C1 segment of cervical spinal cord (tissue), 14 donors: ENCODE measurements at regions not wholly inside any gene's neighbourhood (a gene's known extent, or its start where the extent isn't known, plus 50 kb on each side); places are given as distances from the start of the nearest gene placed in this dataset.

Experiments
- DNase-seq, 14 donors: peaks; one replicate each; lab custom pipeline; 2025; lab: John Stamatoyannopoulos, UW

- DNase-seq: no peak
These were observed 399.7 kb downstream of the CBLN4 start for GRCh38 chr20:55605594-55605993.

DNA sequence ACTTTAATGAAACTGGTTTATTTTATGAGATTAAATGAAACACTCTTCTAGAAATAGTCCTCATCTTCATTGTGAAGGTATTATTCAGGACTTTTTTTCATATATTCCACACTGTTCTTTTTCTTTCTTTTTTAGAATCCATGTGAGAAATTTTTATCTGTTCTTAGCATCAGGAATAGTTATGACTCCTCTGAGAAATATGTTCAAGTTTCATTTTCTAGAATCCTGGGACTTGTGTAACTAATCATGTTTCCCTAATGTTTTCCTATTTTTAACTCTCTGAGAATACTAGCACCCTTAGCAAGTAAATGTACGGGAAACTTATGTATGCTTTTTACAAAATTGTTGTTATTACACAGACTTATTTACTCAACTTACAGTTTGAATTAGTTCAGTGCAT is 407.8 kb downstream of the CBLN4 start:
- DNase-seq: no peak

- no peak for DNase-seq
These were observed 408.9 kb downstream of the CBLN4 start for GRCh38 chr20:55596431-55596830.

DNA sequence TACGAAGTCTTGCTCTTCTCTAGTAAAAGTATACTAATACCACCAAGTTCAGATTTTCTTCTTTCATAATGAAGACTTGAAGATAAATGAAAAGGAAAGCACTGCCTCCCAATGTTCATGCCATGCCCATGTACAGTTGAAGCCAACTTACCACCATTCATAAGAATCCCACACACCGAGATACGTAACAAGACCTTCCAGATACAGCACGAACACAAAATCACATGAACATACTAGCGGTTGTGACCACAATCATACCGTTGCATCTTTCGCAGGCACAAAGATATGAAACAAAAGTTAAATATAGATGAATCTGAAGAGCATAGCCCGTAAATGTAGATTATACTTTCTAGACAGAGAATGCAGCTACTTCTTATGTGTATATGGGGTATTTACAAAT is 412.5 kb downstream of the CBLN4 start:
- DNase-seq: no peak

- DNase-seq: no peak
These were observed 418.7 kb downstream of the CBLN4 start for GRCh38 chr20:55586610-55587009.

DNA sequence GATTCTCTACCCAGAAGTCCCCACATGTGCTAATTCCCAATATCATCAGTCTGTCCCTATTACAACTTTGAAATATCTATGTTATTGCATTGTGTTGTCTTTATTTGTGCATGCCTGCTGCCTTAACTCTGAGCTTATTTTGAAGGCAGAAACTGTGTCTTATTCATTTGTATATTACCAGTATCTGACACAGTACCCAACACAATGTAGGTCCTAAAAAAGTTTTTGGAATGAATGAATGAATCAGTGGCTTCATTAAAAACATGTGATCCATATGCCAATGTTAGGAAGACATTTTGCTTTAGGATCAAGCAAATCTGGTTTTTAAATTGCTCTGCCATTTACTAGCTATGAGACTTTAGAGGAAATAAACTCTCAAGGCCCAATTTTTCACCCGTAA is 420.4 kb downstream of the CBLN4 start:
- DNase-seq: no peak

DNA sequence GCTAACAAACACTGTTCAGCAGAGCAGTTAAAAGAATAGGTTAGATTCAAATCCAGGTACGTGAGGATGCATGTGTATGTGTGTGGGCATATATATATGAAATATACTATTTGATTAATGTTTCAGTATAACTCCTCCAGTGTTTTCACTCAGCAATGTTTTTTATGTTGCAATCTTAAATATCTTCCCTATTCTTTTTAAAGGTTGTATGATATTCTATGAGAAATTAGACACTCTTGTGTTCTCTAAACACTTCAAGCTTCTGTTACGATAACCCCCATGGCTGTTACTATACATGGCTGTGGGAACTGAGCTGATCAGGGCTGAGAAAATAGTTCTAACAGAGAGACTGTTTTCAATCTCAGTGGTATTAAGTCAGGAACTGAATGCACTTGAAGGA is 421.0 kb downstream of the CBLN4 start:
- no peak for DNase-seq

GRCh38 chr20:55583036-55583435 is 422.3 kb downstream of the CBLN4 start:
- DNase-seq: no peak

DNA sequence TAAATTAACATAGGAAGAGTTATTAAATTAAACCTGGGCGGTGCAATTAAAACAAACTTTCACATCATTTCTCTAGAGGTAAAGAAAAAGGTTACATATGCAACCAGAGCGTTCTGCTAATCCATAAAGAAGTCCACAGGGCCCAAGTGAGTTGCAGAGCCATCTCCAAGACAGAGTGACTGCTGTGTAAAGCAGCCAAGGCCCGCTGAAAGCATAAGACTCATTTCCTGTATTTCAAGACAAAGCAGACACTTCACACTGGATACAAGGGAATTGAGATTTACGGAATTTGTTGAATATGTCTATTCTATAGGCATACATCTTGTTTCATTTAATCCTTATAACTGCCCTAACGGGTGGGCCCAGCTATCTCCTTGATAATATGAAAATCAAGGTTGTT is 422.8 kb downstream of the CBLN4 start:
- DNase-seq: no peak

DNA sequence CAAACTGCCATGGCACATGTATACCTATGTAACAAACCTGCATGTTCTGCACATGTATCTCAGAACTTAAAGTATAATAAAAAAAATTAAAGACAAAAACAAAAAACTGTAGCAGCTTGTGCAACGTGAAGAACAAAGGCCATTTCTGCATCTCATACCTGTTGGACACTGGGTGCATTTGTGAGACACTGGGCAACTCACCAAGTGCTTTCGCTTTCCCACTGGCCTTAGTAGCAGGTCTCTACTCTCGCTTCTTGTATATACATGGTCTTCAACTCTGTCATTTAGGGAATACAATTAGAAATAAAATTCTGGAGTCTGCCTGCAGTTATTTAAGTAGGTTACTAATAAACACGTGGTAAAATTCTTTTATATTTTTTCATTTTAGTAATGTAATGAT is 423.8 kb downstream of the CBLN4 start:
- no peak for DNase-seq

DNA sequence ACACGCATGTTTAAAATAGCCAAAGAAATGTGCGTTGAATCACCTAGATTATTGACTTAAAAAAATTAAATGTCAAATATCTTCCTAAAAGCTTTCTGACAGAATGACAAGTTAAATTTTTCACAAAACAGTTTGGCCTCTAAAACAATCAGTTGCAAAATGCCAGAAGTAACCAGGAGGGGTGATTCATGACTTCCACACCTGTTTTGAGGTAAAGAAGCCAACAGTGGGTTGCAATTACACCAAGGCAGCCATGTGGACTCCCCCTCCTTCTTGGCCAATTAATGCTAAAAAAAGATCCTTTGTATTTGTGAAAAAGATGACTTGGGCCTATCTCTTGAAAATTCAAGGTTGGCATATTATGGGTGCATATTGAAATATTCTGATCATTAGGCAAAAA is 424.8 kb downstream of the CBLN4 start:
- DNase-seq: no peak

DNA sequence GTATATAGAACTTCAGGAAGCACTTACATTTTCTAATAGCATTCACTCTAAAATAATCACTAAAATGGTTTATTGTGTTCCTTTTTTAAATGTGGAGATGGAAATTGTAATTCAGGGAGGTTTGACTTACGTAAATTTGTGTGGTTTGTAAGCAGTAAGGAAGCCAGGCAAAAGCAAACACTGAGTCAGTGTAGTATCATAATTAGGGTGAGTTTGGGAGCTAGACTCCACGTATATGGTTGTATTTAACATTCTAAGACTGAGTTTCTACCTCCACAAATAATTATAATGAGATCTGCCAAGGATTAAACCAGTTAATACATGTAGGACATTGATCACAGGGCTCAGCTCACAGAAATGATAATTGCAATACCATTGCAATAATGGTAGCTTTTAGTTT is 425.5 kb downstream of the CBLN4 start:
- DNase-seq: no peak

- DNase-seq: no peak
These were observed 428.3 kb downstream of the CBLN4 start for GRCh38 chr20:55576981-55577380.

GRCh38 chr20:55569084-55569483 is 436.2 kb downstream of the CBLN4 start:
- DNase-seq: no peak

- DNase-seq: no peak
These were observed 437.5 kb downstream of the CBLN4 start for GRCh38 chr20:55567826-55568225.

GRCh38 chr20:55565096-55565773 is 440.1 kb downstream of the CBLN4 start:
- no peak for DNase-seq

- DNase-seq: no peak
These were observed 444.1 kb downstream of the CBLN4 start for GRCh38 chr20:55561259-55561658.

GRCh38 chr20:55557191-55557590 is 448.1 kb downstream of the CBLN4 start:
- no peak for DNase-seq

DNA sequence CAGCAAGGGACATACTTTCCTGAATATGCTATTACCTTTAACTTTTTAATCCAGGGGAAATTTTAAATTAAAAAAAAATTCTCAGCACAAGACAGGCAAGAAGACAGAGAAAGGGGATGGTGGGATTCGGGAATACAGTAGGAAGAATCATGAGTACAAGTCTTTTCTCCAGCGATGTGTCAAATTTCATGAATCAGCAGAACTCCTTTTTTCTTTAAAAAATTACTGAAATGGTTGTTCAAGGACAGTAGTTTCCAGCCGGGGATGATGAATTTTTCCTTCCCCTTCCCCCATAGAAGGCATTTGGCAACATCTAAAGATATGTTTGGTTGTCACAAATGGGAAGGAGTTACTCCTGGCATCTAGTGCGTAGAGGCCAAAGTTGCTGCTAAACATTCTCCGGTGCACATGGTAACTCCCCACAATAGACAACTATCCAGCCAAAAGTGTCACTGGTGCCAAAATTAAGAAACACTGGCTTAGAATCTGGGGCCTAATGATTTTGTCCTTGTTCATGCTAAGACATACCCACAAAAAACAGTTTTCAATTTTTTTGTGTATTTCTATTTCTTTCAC is 450.2 kb downstream of the CBLN4 start:
- no peak for DNase-seq

DNA sequence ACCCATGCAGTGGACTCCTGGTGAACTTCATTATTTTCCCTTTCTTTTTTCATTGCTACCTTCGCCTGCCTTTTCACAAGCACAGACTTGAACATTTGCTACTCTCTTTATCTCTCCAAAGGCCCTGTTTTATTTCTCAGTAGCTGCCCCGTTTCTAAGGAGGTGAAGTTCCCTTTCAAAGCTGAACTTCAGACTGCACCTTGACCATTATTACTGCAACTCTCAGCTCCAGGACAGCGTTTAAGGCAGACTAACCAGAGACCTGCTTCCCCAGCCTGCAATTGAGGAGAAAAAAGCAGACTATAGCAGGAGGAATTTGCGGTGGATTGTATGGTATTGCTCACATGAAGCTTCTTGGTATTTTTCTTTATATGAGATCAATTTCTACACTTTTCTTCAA is 460.7 kb downstream of the CBLN4 start:
- no peak for DNase-seq

- DNase-seq: no peak
These were observed 464.8 kb downstream of the CBLN4 start for GRCh38 chr20:55540486-55540885.

DNA sequence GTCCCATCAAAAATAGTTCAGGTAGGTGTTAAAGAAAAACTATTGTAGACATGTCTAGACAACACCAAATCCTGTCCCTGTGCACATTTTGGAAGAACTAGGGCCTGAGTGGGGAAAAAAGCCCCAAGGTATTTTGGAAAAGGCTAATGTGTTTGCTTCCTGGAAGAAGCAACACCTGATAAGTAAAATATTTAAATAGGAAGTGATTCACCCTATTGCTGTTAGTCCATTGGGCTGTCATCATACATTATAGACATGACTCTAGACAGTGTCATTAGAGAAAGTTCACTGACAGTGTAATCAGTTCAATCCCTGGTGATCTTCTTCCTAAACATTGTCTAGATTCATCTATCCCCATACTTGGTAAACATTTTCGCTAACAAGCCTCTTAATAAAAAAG is 465.3 kb downstream of the CBLN4 start:
- DNase-seq: no peak

GRCh38 chr20:55538261-55538908 is 466.9 kb downstream of the CBLN4 start:
- DNase-seq: no peak
